T follicular helper cell (primary cell): ENCODE measurements at regions not wholly inside any gene's neighbourhood (a gene's known extent, or its start where the extent isn't known, plus 50 kb on each side); places are given as distances from the start of the nearest gene placed in this dataset.
"Not testable (repeated sequence)": the region's sequence is repeated elsewhere in the genome, so short reads cannot be mapped to it uniquely, and the experiment has no call there.

Experiments used
- DNase-seq: peaks from one replicate; pipeline ENCODE4 v3.0.0-alpha.2; 2020; ENCODE audit warnings: low read depth

GRCh38 chr3:29141197-29141917, 139.5 kb upstream of the RBMS3 start:
- no peak for DNase-seq

GRCh38 chr3:29141918-29142275, 139.0 kb upstream of the RBMS3 start:
- no peak for DNase-seq

- DNase-seq = no peak
These were observed 137.7 kb upstream of the RBMS3 start for GRCh38 chr3:29143151-29143550.

DNA sequence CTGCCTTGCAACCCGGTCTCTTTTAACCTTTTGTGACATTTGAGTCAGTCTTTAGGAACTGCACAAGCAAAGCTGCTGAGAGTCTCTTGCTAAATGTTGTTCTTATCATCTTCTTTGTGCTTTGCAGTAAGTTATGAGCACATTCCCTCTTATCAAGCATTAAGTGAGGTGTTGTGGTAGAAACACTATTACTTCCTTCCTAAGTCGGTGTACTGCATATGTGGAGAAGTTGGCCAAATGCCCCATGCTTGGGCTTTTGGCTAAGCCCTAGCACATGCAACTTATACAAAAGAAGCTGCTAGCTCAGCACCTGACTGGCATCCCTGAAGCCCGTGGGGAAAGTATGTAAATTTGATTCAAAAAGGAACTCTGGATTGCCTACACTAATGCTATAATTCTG, 136.5 kb upstream of the RBMS3 start:
- DNase-seq = no peak

DNA sequence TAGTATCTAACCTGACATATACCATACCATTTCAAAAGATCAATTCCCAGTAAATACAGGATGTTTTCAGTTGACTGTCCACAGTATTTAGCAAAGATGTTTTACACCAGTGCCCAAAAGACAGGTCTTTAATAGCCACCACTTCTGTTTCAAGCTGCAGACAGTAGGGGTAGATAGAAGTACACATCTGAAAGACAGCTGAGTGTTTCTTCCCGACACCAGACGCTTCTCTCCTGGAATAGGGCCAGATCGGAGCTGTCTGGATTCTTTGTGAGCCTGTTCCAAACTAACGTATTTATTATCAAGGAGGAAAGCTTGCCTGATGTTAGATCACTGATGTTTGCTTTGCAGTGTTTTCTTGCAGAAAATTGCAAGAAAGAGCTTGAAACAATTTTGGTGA, 136.1 kb upstream of the RBMS3 start:
- no peak for DNase-seq

GRCh38 chr3:29145360-29145759, 135.5 kb upstream of the RBMS3 start:
- DNase-seq = no peak

DNA sequence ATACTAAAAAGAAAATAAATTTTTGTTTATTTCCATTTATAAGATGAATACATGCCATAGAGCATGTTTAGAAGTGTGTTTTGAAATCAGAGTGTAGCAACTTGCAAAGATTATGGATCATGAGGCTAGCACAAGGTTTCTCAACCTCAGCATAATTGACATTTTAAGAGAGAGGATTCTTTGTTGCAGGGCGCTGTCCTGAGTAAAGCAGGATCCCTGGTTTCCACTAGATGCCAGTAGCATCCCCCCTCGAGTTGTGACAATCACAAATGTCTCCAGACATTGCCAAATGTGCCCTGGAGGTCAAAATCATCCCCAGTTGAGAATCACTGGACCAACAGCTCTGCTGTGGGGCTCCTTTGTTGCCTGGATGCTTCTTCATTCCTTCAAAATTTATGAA, 128.5 kb upstream of the RBMS3 start:
- DNase-seq = no peak

GRCh38 chr3:29153811-29154210, 127.1 kb upstream of the RBMS3 start:
- no peak for DNase-seq

- no peak for DNase-seq
These were observed 124.7 kb upstream of the RBMS3 start for GRCh38 chr3:29156086-29156715.

DNA sequence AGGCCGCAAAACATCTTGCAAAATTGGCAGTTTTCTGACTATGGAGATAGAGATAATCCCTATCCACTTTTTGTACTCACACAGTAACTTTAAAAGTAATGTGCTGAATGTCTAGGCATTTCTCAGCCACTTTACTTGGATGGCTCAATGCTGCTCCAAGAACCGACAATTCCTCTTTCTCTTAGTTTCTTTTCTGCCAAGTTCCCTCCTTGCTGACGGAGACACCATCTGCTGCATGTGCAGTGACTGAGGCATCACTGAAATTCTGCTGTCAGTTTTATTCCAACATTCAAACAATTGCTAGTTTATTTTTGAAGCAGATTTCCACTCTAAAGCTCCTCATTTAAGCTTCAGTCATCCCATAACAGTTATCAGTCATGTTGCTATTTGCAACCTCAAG, 116.0 kb upstream of the RBMS3 start:
- DNase-seq = no peak

GRCh38 chr3:29167180-29167579, 113.7 kb upstream of the RBMS3 start:
- no peak for DNase-seq

GRCh38 chr3:29168081-29168480, 112.8 kb upstream of the RBMS3 start:
- DNase-seq = no peak

GRCh38 chr3:29168696-29169095, 112.2 kb upstream of the RBMS3 start:
- DNase-seq = no peak

- DNase-seq = no peak
These were observed 111.4 kb upstream of the RBMS3 start for GRCh38 chr3:29169451-29169850.

DNA sequence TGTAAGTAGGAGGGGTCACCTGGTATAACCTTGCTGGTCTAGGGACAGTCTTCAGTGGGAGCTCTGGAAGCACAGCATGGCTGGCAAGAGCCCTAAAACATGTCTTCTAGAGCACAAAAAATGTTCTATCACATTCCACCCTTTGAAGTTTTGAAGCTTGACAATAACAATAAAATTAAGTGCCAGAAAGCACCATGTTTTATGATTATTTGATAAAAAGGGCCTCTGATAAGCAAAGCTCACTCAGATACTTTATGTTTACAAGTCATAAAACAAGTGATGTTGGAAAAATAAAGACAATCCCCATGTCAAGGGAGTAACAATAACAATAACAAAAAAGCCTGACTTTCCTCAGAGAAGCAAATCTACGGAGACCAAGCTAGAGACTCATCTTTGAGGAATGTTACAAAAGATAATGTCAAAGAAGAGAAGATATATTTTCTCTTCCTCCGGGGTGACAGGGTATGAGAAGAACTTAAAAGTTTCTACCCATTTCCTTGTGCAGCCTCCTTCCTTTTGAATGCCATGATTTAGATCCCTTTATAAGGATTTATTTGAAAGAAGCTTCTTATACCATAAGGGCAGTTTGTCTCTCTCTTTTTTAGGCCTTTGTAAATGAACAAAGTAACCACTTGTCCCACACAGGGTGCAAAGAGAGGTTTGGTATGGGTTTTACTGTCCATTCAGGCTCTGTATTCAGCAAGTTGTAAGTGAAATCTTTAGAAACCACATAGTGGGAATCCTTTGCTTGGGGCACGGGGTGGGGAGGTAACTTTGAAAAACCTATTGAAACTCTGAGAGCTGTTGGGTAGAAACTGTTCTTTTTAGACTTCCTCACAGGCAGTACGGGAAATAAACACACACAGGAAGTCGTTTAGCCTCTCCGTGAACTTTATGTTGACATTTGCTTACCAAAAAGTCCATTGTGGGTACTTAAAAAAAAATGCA, 109.6 kb upstream of the RBMS3 start:
- DNase-seq = no peak

GRCh38 chr3:29176501-29176900, 104.4 kb upstream of the RBMS3 start:
- DNase-seq = no peak

DNA sequence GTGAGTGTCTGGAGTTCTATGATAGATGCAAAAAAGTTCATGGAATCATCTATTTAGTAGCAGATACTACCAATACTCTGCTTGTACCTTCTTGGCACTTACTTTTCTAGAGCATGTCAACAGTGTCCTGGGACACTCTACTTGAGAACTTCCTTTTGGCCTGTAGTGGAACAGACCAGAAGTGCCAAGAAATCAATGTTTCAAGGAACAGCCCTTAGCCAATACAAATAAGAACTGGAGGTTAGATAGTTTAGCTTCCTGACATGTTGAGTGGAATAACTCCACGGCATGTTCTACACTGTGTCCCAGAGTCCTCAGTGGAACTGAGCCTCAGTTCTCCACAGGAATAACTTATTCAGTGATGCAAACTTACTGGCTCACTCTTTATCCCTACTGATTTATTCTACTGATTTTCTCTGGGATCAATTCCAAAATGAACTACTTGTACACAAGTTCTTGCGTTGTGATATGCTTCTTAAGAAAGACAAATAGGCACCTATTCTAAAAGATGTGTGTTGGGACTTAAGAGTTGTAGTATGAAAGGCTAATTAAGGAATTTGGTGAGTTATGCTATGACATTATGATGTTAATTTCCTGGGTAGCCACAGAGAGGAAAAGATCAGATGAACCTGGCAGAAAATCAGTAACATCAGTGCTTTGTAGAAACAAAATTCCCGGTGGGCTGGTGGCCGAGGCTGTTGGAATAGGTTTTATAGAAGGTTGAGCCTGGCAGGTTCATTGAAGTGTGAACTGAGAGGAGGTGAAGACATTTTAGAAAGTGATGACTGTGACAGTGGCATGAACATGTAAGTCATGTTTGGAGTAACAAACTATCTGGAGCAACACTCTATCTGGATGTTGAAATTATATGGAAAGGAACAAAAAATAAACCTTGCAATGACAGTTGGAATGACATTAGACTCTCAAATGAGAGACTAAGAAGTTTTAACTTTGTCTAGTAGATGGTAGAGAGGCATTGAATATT, 101.8 kb upstream of the RBMS3 start:
- no peak for DNase-seq

DNA sequence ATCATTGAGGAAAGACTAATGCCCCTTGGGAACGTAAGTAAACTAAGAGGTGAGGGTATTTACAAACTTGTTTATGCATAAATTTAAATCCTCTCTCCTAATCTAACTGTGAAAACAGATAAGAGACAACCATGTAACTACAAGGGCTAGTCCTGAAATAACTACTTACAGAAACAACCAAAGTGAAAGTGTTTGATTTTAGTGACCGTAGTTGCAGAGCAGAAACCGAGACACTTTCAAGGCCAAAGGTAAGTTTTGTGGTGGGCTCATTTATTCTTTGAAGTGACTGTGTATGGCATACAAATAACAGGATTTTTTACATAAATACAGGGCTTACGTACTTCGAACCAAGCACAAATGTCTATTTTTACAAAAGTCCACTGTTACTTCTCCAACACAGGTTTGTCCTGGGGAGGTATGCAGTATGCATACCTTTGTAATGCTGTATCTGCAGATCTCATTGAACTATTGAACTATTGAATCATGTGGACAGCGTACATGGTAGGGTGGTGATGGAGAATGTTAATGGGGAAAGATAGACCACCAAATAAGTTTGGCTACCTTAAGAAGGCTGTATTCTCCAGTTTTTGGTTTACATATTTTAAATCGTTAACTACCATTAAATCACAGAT, 99.6 kb upstream of the RBMS3 start:
- DNase-seq = no peak

DNA sequence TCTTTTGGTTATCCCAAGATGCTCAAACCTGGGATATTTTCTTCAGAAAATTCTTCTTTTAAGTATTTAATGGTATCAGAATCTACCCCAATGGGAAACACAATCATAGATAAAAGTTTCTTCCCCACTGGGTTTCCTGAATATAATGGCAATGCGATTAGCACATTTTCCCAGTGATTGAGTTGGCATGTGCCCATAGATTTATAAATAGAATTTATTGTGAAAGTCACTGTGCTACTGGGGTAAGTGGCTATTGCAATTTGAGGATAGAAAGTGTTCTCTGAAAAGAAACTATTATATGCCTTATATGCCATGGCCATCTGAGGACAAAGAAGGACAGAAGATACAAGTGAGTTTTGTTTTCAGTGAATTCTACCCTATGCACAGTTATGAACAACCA, 99.0 kb upstream of the RBMS3 start:
- no peak for DNase-seq

DNA sequence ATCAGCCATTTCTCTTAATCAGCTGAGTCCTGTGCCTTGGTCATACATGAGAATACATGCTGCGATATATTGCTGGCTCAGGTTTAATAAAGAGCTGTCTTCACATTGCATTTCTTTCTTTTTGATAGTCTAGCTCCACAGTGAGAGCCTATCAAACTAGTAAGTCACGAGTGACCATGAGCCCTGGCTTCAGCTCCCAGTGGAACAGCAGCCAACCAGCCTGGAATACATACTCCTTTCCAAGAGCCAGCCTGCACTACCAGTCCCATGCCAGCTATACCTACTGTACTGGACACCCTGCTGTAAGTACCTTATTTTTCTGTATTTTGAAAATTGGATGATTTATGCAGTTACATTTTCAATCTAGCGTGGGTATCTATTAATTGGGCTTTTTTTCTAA, 98.0 kb upstream of the RBMS3 start:
- DNase-seq = not testable (repeated sequence)
